Naive thymus-derived CD4-positive, alpha-beta T cell (primary cell): ENCODE measurements at regions not wholly inside any gene's neighbourhood (a gene's known extent, or its start where the extent isn't known, plus 50 kb on each side); places are given as distances from the start of the nearest gene placed in this dataset.

ENCODE experiments used
- ATAC-seq: fragments of 150-1000 bp; cut with Tn5 transposase; 2 replicates; pipeline ENCODE4 v1.10.0; 2021; ENCODE audit warnings: mild to moderate bottlenecking, moderate library complexity
- CTCF ChIA-PET: fragments of 350-600 bp; sonication (Branson Sonifier 250); formaldehyde crosslinking; loops from one replicate; lab custom pipeline; 2021; ENCODE audit warnings: antibody characterized with exemption; lab: Charles Lee
- POLR2A ChIA-PET: fragments of 350-600 bp; sonication (Branson Sonifier 250); formaldehyde crosslinking; loops from one replicate; lab custom pipeline; 2021; ENCODE audit warnings: antibody characterized with exemption, inconsistent platforms; lab: Charles Lee
- DNase-seq, 9 donors: peaks; one replicate each; pipeline versions ENCODE4 v3.0.0 to v3.0.0-alpha.2; 2020 to 2022; ENCODE audit warnings: mixed read lengths in 1 of 9
- H3K27ac ChIP-seq: one replicate; pipeline ENCODE4 v1.7.0; 2013; ENCODE audit warnings: mild to moderate bottlenecking, low read depth, low read length, moderate library complexity
- H3K27me3 ChIP-seq, 2 donors: one replicate each; pipeline ENCODE4 v1.7.0; 2013; ENCODE audit warnings: low read length in 2 of 2, mild to moderate bottlenecking in 2 of 2, moderate library complexity in 2 of 2; ENCODE audit not compliant: control insufficient read depth in 2 of 2, insufficient read depth in 2 of 2
- H3K36me3 ChIP-seq, 3 experiments: 1 replicate in 2 of 3; 2 replicates in 1 of 3; pipeline ENCODE4 v1.7.0; 2013; ENCODE audit warnings: low read length in 3 of 3, mild to moderate bottlenecking in 3 of 3, moderate library complexity in 1 of 3; ENCODE audit not compliant: insufficient read depth in 3 of 3, control insufficient read depth in 2 of 3
- H3K4me1 ChIP-seq, 2 donors: one replicate each; pipeline ENCODE4 v1.7.0; 2013; ENCODE audit warnings: low read length in 2 of 2, mild to moderate bottlenecking in 2 of 2, moderate library complexity in 1 of 2; ENCODE audit not compliant: control insufficient read depth in 2 of 2, insufficient read depth in 2 of 2
- H3K4me3 ChIP-seq: 2 replicates; pipeline ENCODE4 v1.7.0; 2013; ENCODE audit warnings: mild to moderate bottlenecking, low read length
- H3K9me3 ChIP-seq, 3 experiments: 1 replicate in 2 of 3; 2 replicates in 1 of 3; pipeline ENCODE4 v1.7.0; 2013; ENCODE audit warnings: low read length in 3 of 3; ENCODE audit not compliant: control insufficient read depth in 2 of 3
- H3K27ac Mint-ChIP-seq, 9 donors: one replicate each; pipeline ENCODE4 v1.8.0; 2020 to 2022; ENCODE audit warnings: mixed read lengths in 9 of 9, mild to moderate bottlenecking in 8 of 9, moderate library complexity in 5 of 9, inconsistent platforms in 2 of 9
- H3K27me3 Mint-ChIP-seq, 5 donors: one replicate each; pipeline ENCODE4 v1.8.0; 2021 to 2022; ENCODE audit warnings: mixed read lengths in 5 of 5, mild to moderate bottlenecking in 1 of 5
- H3K36me3 Mint-ChIP-seq, 5 donors: one replicate each; pipeline ENCODE4 v1.8.0; 2020 to 2022; ENCODE audit warnings: mixed read lengths in 5 of 5, mild to moderate bottlenecking in 3 of 5, inconsistent platforms in 1 of 5
- H3K4me1 Mint-ChIP-seq, 7 donors: one replicate each; pipeline ENCODE4 v1.8.0; 2020 to 2022; ENCODE audit warnings: mixed read lengths in 7 of 7, mild to moderate bottlenecking in 3 of 7, inconsistent platforms in 1 of 7
- H3K4me3 Mint-ChIP-seq, 10 donors: one replicate each; pipeline ENCODE4 v1.8.0; 2020 to 2022; ENCODE audit warnings: mild to moderate bottlenecking in 10 of 10, mixed read lengths in 10 of 10, moderate library complexity in 6 of 10, inconsistent platforms in 2 of 10
- H3K9me3 Mint-ChIP-seq, 11 donors: one replicate each; pipeline ENCODE4 v1.8.0; 2020 to 2022; ENCODE audit warnings: mixed read lengths in 11 of 11, mild to moderate bottlenecking in 4 of 11, inconsistent platforms in 1 of 11, moderate library complexity in 1 of 11
- intact Hi-C, 2 donors: fragments of 100-400 bp; cut with micrococcal nuclease; formaldehyde crosslinking; loops; one replicate each; pipeline ENCODE4 v1.15.1; 2023

GRCh38 chr6:6810727-6811126 lies 222.2 kb downstream of the LY86 start:
- Histone ChIP-seq H3K9me3 (no peaks in the 10 kb centered on the region), H3K4me1 (no peaks in the 10 kb centered on the region), H3K4me3 (peak overlapping the region; percentile 57), H3K36me3 (no peaks in the 10 kb centered on the region), H3K27ac (peak overlapping the region; percentile 85), H3K27me3 (no peaks in the 10 kb centered on the region)
- intact Hi-C loops: loop anchor here (1.0 to 5.0 kb wide), 4 partner anchors 133 to 579 kb away; partner anchors contain the start of genes CAGE1 (in 1 of the 2), RIOK1 (in 1 of the 2) and RREB1 (in 1 of the 2)
- H3K4me1 Mint-ChIP-seq: peaks cover 10 to 28% (median 23%) of the 10 kb centered on the region in 7 donors
- H3K27me3 Mint-ChIP-seq: peaks cover 0 to 37% (median 0%) of the 10 kb centered on the region in 5 donors
- ATAC-seq (no peak), DNase-seq (peak in 5 of 9 donors; percentile 3 to 40 (median 19))
- peak overlapping the region; percentile 80 to 97 (median 95) for H3K4me3 Mint-ChIP-seq
- CTCF ChIA-PET: interaction anchor here (0.6 kb wide), 1 partner anchor 1844 kb away, joined by 4 read pairs; no protein-coding TSS in a partner anchor
- POLR2A ChIA-PET: no interaction called here
- no peaks in the 10 kb centered on the region for H3K9me3 Mint-ChIP-seq
- no peaks in the 10 kb centered on the region for H3K36me3 Mint-ChIP-seq
- peak overlapping the region; percentile 19 to 100 (median 99) for H3K27ac Mint-ChIP-seq

- CTCF ChIA-PET: no interaction called here
These were observed 222.8 kb downstream of the LY86 start for GRCh38 chr6:6811128-6812009.

GRCh38 chr6:6812427-6812826 lies 223.9 kb downstream of the LY86 start:
- ChIA-PET CTCF (no interaction called here), POLR2A (interaction anchor here (1.5 kb wide), 1 partner anchor 275 kb away, joined by 3 read pairs; no protein-coding TSS in a partner anchor)
- intact Hi-C loops: loop anchor here (5.0 kb wide), 2 partner anchors 135 to 295 kb away; partner anchors contain the start of gene RREB1 (in 1 of the 2)
- Histone ChIP-seq H3K27me3 (no peaks in the 10 kb centered on the region), H3K27ac (peak overlapping the region; percentile 85), H3K4me3 (no peak overlapping the region), H3K9me3 (no peaks in the 10 kb centered on the region), H3K4me1 (no peaks in the 10 kb centered on the region), H3K36me3 (no peaks in the 10 kb centered on the region)
- peak overlapping the region in 6 of 9 donors; percentile 87 to 100 (median 99) for H3K27ac Mint-ChIP-seq
- DNase-seq (no peak), ATAC-seq (no peak)
- H3K9me3 Mint-ChIP-seq: no peaks in the 10 kb centered on the region
- peaks cover 10 to 28% (median 23%) of the 10 kb centered on the region in 7 donors for H3K4me1 Mint-ChIP-seq
- peak overlapping the region in 8 of 10 donors; percentile 8 to 97 (median 88) for H3K4me3 Mint-ChIP-seq
- H3K27me3 Mint-ChIP-seq: peaks cover 0 to 25% (median 0%) of the 10 kb centered on the region in 5 donors
- no peaks in the 10 kb centered on the region for H3K36me3 Mint-ChIP-seq

More at GRCh38 chr6:6811128-6812009, 222.8 kb downstream of the LY86 start:
- POLR2A ChIA-PET: interaction anchor here (1.5 kb wide), 1 partner anchor 276 kb away, joined by 3 read pairs; no protein-coding TSS in a partner anchor
- Mint-ChIP-seq H3K4me3 (peak overlapping the region; percentile 80 to 97 (median 95)), H3K9me3 (no peaks in the 10 kb centered on the region), H3K27ac (peak overlapping the region; percentile 86 to 100 (median 99)), H3K27me3 (peaks cover 0 to 35% (median 0%) of the 10 kb centered on the region in 5 donors), H3K36me3 (no peaks in the 10 kb centered on the region), H3K4me1 (peaks cover 10 to 28% (median 23%) of the 10 kb centered on the region in 7 donors)
- Histone ChIP-seq H3K27ac (peak overlapping the region; percentile 85), H3K4me1 (no peaks in the 10 kb centered on the region), H3K9me3 (no peaks in the 10 kb centered on the region), H3K4me3 (peak overlapping the region; percentile 57), H3K36me3 (no peaks in the 10 kb centered on the region), H3K27me3 (no peaks in the 10 kb centered on the region)
- ATAC-seq (peak; percentile 79), DNase-seq (peak in 7 of 9 donors; percentile 54 to 90 (median 73))
- intact Hi-C loops: loop anchor here (1.0 to 5.0 kb wide), 4 partner anchors 134 to 578 kb away; partner anchors contain the start of genes CAGE1 (in 1 of the 2), RIOK1 (in 1 of the 2) and RREB1 (in 1 of the 2)

- intact Hi-C loops: no loop called here
These were observed 227.2 kb downstream of the LY86 start for GRCh38 chr6:6815732-6816131.

GRCh38 chr6:6816716-6817115 lies 228.2 kb downstream of the LY86 start:
- ChIA-PET CTCF (interaction anchor here (0.8 kb wide), 1 partner anchor 262 kb away, joined by 4 read pairs; no protein-coding TSS in a partner anchor), POLR2A (no interaction called here)
- Histone ChIP-seq H3K4me1 (no peaks in the 10 kb centered on the region), H3K4me3 (no peak overlapping the region), H3K27ac (no peak overlapping the region), H3K9me3 (no peaks in the 10 kb centered on the region), H3K27me3 (no peaks in the 10 kb centered on the region), H3K36me3 (no peaks in the 10 kb centered on the region)
- DNase-seq (no peak), ATAC-seq (no peak)
- Mint-ChIP-seq H3K4me3 (no peak overlapping the region), H3K27me3 (peaks cover 0 to 15% (median 6%) of the 10 kb centered on the region in 5 donors), H3K9me3 (no peaks in the 10 kb centered on the region), H3K27ac (no peak overlapping the region), H3K36me3 (no peaks in the 10 kb centered on the region), H3K4me1 (peaks cover 5 to 14% (median 8%) of the 10 kb centered on the region in 7 donors)
- intact Hi-C loops: no loop called here

More at GRCh38 chr6:6815732-6816131, 227.2 kb downstream of the LY86 start:
- H3K9me3 ChIP-seq: no peaks in the 10 kb centered on the region
- Mint-ChIP-seq H3K4me1 (peaks cover 9 to 24% (median 18%) of the 10 kb centered on the region in 7 donors), H3K27me3 (peaks cover 0 to 15% (median 6%) of the 10 kb centered on the region in 5 donors), H3K36me3 (no peaks in the 10 kb centered on the region), H3K4me3 (no peak overlapping the region), H3K27ac (peak overlapping the region in 1 of 9 donors; percentile 68), H3K9me3 (no peaks in the 10 kb centered on the region)
- H3K27ac ChIP-seq: no peak overlapping the region
- no peaks in the 10 kb centered on the region for H3K36me3 ChIP-seq
- ChIA-PET POLR2A (no interaction called here), CTCF (no interaction called here)
- no peak overlapping the region for H3K4me3 ChIP-seq
- no peak for ATAC-seq
- DNase-seq: no peak
- no peaks in the 10 kb centered on the region for H3K4me1 ChIP-seq
- H3K27me3 ChIP-seq: no peaks in the 10 kb centered on the region

GRCh38 chr6:6818078-6818639 lies 229.6 kb downstream of the LY86 start:
- H3K4me1 ChIP-seq: no peaks in the 10 kb centered on the region
- H3K36me3 Mint-ChIP-seq: no peaks in the 10 kb centered on the region
- no peak overlapping the region for H3K27ac Mint-ChIP-seq
- intact Hi-C loops: no loop called here
- H3K27ac ChIP-seq: no peak overlapping the region
- no peak overlapping the region for H3K4me3 Mint-ChIP-seq
- peaks cover 2 to 20% (median 8%) of the 10 kb centered on the region in 5 donors for H3K27me3 Mint-ChIP-seq
- no peak overlapping the region for H3K4me3 ChIP-seq
- ChIA-PET POLR2A (no interaction called here), CTCF (no interaction called here)
- H3K36me3 ChIP-seq: no peaks in the 10 kb centered on the region
- ATAC-seq (no peak), DNase-seq (no peak)
- no peaks in the 10 kb centered on the region for H3K9me3 Mint-ChIP-seq
- no peaks in the 10 kb centered on the region for H3K27me3 ChIP-seq
- peaks cover 0 to 9% (median 5%) of the 10 kb centered on the region in 7 donors for H3K4me1 Mint-ChIP-seq
- H3K9me3 ChIP-seq: no peaks in the 10 kb centered on the region
